Activated CD8-positive, alpha-beta memory T cell treated with anti-CD3 and anti-CD28 coated beads, Interleukin-2, amount 50 U/mL, for 48 hours (primary cell): ENCODE measurements at regions not wholly inside any gene's neighbourhood (a gene's known extent, or its start where the extent isn't known, plus 50 kb on each side); places are given as distances from the start of the nearest gene placed in this dataset.

ENCODE experiments used
- DNase-seq: peaks from one replicate; pipeline ENCODE4 v3.0.0-alpha.2; 2020

GRCh38 chr9:99559776-99560175, 261.9 kb upstream of the NR4A3 start:
- no peak for DNase-seq

- no peak for DNase-seq
These were observed 261.1 kb upstream of the NR4A3 start for GRCh38 chr9:99560561-99560960.

- DNase-seq, result no peak
These were observed 260.2 kb upstream of the NR4A3 start for GRCh38 chr9:99561509-99561917.

- DNase-seq, result no peak
These were observed 259.6 kb upstream of the NR4A3 start for GRCh38 chr9:99561961-99562565.

GRCh38 chr9:99563364-99563763, 258.3 kb upstream of the NR4A3 start:
- DNase-seq, result no peak

GRCh38 chr9:99565203-99565602, 256.5 kb upstream of the NR4A3 start:
- no peak for DNase-seq

GRCh38 chr9:99567436-99567835, 254.2 kb upstream of the NR4A3 start:
- no peak for DNase-seq

- DNase-seq, result no peak
These were observed 251.8 kb upstream of the NR4A3 start for GRCh38 chr9:99569840-99570239.

GRCh38 chr9:99572567-99572966, 249.1 kb upstream of the NR4A3 start:
- DNase-seq, result no peak

- no peak for DNase-seq
These were observed 248.6 kb upstream of the NR4A3 start for GRCh38 chr9:99573085-99573484.

- no peak for DNase-seq
These were observed 247.8 kb upstream of the NR4A3 start for GRCh38 chr9:99573886-99574285.

GRCh38 chr9:99576002-99576401, 245.7 kb upstream of the NR4A3 start:
- DNase-seq, result no peak

- DNase-seq, result no peak
These were observed 244.8 kb upstream of the NR4A3 start for GRCh38 chr9:99576876-99577275.

GRCh38 chr9:99577351-99577750, 244.3 kb upstream of the NR4A3 start:
- DNase-seq, result no peak

GRCh38 chr9:99578666-99579065, 243.0 kb upstream of the NR4A3 start:
- DNase-seq, result no peak

- no peak for DNase-seq
These were observed 241.7 kb upstream of the NR4A3 start for GRCh38 chr9:99579964-99580363.

- DNase-seq, result no peak
These were observed 238.9 kb upstream of the NR4A3 start for GRCh38 chr9:99582814-99583213.

- no peak for DNase-seq
These were observed 233.4 kb upstream of the NR4A3 start for GRCh38 chr9:99588299-99588698.

GRCh38 chr9:99588747-99589146, 232.9 kb upstream of the NR4A3 start:
- DNase-seq, result no peak

GRCh38 chr9:99590410-99590809, 231.3 kb upstream of the NR4A3 start:
- no peak for DNase-seq

- DNase-seq, result no peak
These were observed 230.8 kb upstream of the NR4A3 start for GRCh38 chr9:99590840-99591239.

- no peak for DNase-seq
These were observed 229.9 kb upstream of the NR4A3 start for GRCh38 chr9:99591770-99592169.

- DNase-seq, result no peak
These were observed 228.7 kb upstream of the NR4A3 start for GRCh38 chr9:99592834-99593574.

- no peak for DNase-seq
These were observed 228.1 kb upstream of the NR4A3 start for GRCh38 chr9:99593610-99594009.
